SK-N-SH treated with all-trans-retinoic acid at 6 μM for 48 hours (cell line): ENCODE measurements at regions not wholly inside any gene's neighbourhood (a gene's known extent, or its start where the extent isn't known, plus 50 kb on each side); places are given as distances from the start of the nearest gene placed in this dataset.

Source experiments
- ARNTL ChIP-seq: fragments of 450-650 bp; formaldehyde crosslinking; IDR thresholded peaks from 2 replicates; pipeline ENCODE4 v1.5.0; 2020; ENCODE audit warnings: low read depth, mild to moderate bottlenecking, moderate library complexity, borderline replicate concordance
- CSDC2 ChIP-seq: fragments of 250-450 bp; sonication (Bioruptor Pico); IDR thresholded peaks from 2 replicates; pipeline ENCODE4 v1.5.0; 2020; ENCODE audit warnings: mild to moderate bottlenecking, moderate library complexity
- OSR1 ChIP-seq: fragments of 250-450 bp; sonication (Bioruptor Pico); IDR thresholded peaks from 2 replicates; pipeline ENCODE4 v1.8.0; 2022; ENCODE audit warnings: moderate library complexity, mild to moderate bottlenecking, inconsistent platforms
- ZC3H10 ChIP-seq: fragments of 250-450 bp; sonication (Bioruptor Pico); IDR thresholded peaks from 2 replicates; pipeline ENCODE4 v1.5.1; 2021; ENCODE audit warnings: mild to moderate bottlenecking, moderate library complexity
- ZFP30 ChIP-seq: fragments of 450-650 bp; formaldehyde crosslinking; IDR thresholded peaks from 2 replicates; pipeline ENCODE4 v1.5.0; 2022; ENCODE audit warnings: mild to moderate bottlenecking, moderate library complexity
- ZNF565 ChIP-seq: fragments of 450-650 bp; formaldehyde crosslinking; conservative IDR thresholded peaks from 2 replicates; pipeline ENCODE4 v1.5.0; 2020; ENCODE audit warnings: low read depth, mild to moderate bottlenecking, moderate library complexity
- TF ChIP-seq, protein P1 (sequence below): fragments of 250-450 bp; sonication (Bioruptor Pico); IDR thresholded peaks from 2 replicates; pipeline ENCODE4 v1.5.1; 2021; ENCODE audit warnings: mild to moderate bottlenecking, moderate library complexity
- TF ChIP-seq, protein P2 (sequence below): fragments of 250-450 bp; sonication (Bioruptor Pico); IDR thresholded peaks from 2 replicates; pipeline ENCODE4 v1.8.0; 2020; ENCODE audit warnings: mild to moderate bottlenecking, moderate library complexity, borderline replicate concordance
- TF ChIP-seq, protein P3 (sequence below): fragments of 250-450 bp; sonication (Bioruptor Pico); IDR thresholded peaks from 2 replicates; pipeline ENCODE4 v1.8.0; 2021; ENCODE audit warnings: low read depth, mild to moderate bottlenecking, moderate library complexity, borderline replicate concordance

DNA sequence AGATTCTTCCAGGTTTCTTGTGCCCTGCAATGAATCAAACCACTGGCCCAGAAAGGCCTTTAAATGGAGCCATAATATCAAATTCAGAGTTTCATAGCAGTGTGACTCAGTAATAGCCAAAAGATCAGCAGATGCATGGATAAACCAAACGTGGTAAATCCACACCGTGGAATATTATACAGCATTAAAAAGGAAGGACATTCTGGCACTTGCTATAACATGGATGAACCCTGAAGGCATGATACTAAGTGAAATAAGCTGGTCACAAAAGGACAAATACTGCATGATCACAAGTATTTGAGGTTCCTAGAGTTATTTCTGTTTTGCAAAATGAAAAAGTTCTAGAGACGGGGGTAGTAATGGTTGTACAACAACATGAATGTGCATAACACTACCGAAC is 140.1 kb downstream of the TOMM20 start:
- TF ChIP-seq ZFP30 (CRISPR knock-in tag) (no peak), ARNTL (CRISPR knock-in tag) (no peak), CSDC2 (CRISPR knock-in tag) (no peak), ZC3H10 (CRISPR knock-in tag) (no peak), OSR1 (CRISPR knock-in tag) (no peak), ZNF565 (no peak)
- TF ChIP-seq, protein P1, sequence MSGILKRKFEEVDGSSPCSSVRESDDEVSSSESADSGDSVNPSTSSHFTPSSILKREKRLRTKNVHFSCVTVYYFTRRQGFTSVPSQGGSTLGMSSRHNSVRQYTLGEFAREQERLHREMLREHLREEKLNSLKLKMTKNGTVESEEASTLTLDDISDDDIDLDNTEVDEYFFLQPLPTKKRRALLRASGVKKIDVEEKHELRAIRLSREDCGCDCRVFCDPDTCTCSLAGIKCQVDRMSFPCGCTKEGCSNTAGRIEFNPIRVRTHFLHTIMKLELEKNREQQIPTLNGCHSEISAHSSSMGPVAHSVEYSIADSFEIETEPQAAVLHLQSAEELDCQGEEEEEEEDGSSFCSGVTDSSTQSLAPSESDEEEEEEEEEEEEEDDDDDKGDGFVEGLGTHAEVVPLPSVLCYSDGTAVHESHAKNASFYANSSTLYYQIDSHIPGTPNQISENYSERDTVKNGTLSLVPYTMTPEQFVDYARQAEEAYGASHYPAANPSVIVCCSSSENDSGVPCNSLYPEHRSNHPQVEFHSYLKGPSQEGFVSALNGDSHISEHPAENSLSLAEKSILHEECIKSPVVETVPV (CRISPR knock-in tag): no peak
- TF ChIP-seq, protein P2, sequence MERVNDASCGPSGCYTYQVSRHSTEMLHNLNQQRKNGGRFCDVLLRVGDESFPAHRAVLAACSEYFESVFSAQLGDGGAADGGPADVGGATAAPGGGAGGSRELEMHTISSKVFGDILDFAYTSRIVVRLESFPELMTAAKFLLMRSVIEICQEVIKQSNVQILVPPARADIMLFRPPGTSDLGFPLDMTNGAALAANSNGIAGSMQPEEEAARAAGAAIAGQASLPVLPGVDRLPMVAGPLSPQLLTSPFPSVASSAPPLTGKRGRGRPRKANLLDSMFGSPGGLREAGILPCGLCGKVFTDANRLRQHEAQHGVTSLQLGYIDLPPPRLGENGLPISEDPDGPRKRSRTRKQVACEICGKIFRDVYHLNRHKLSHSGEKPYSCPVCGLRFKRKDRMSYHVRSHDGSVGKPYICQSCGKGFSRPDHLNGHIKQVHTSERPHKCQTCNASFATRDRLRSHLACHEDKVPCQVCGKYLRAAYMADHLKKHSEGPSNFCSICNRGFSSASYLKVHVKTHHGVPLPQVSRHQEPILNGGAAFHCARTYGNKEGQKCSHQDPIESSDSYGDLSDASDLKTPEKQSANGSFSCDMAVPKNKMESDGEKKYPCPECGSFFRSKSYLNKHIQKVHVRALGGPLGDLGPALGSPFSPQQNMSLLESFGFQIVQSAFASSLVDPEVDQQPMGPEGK (CRISPR knock-in tag): no peak
- TF ChIP-seq, protein P3, sequence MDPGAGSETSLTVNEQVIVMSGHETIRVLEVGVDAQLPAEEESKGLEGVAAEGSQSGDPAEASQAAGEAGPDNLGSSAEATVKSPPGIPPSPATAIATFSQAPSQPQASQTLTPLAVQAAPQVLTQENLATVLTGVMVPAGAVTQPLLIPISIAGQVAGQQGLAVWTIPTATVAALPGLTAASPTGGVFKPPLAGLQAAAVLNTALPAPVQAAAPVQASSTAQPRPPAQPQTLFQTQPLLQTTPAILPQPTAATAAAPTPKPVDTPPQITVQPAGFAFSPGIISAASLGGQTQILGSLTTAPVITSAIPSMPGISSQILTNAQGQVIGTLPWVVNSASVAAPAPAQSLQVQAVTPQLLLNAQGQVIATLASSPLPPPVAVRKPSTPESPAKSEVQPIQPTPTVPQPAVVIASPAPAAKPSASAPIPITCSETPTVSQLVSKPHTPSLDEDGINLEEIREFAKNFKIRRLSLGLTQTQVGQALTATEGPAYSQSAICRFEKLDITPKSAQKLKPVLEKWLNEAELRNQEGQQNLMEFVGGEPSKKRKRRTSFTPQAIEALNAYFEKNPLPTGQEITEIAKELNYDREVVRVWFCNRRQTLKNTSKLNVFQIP: no peak
